Epithelial cell of prostate (primary cell): ENCODE measurements at regions not wholly inside any gene's neighbourhood (a gene's known extent, or its start where the extent isn't known, plus 50 kb on each side); places are given as distances from the start of the nearest gene placed in this dataset.
"Not testable (repeated sequence)": the region's sequence is repeated elsewhere in the genome, so short reads cannot be mapped to it uniquely, and the experiment has no call there.

Experiments
- DNase-seq: peaks from one replicate; pipeline ENCODE4 v3.0.0-alpha.2; 2011; ENCODE audit warnings: low read depth, low spot score
- H3K27ac ChIP-seq: fragments of 450-650 bp; 2 replicates; pipeline ENCODE4 v1.5.1; 2017; ENCODE audit warnings: mild to moderate bottlenecking

- no peak for DNase-seq
- H3K27ac ChIP-seq, result no peak overlapping the region
Observed at GRCh38 chr5:38776149-38776896, 69.5 kb upstream of the OSMR start.

GRCh38 chr5:38777111-38777510 is 68.7 kb upstream of the OSMR start:
- H3K27ac ChIP-seq, result no peak overlapping the region
- DNase-seq, result no peak

- H3K27ac ChIP-seq, result no peak overlapping the region
- no peak for DNase-seq
Observed at GRCh38 chr5:38780316-38780715, 65.5 kb upstream of the OSMR start.

GRCh38 chr5:38780945-38781344 is 64.9 kb upstream of the OSMR start:
- DNase-seq, result no peak
- H3K27ac ChIP-seq, result no peak overlapping the region

GRCh38 chr5:38782180-38782835 is 63.5 kb upstream of the OSMR start:
- no peak overlapping the region for H3K27ac ChIP-seq
- no peak for DNase-seq

GRCh38 chr5:38783011-38783561 is 62.7 kb upstream of the OSMR start:
- H3K27ac ChIP-seq, result no peak overlapping the region
- DNase-seq, result peak; percentile 36

GRCh38 chr5:38789134-38789533 is 56.7 kb upstream of the OSMR start:
- no peak overlapping the region for H3K27ac ChIP-seq
- DNase-seq, result no peak

- no peak for DNase-seq
- no peak overlapping the region for H3K27ac ChIP-seq
Observed at GRCh38 chr5:38789777-38790176, 56.0 kb upstream of the OSMR start.

- DNase-seq, result no peak
- no peak overlapping the region for H3K27ac ChIP-seq
Observed at GRCh38 chr5:38790268-38790667, 55.5 kb upstream of the OSMR start.

GRCh38 chr5:38790891-38791290 is 54.9 kb upstream of the OSMR start:
- DNase-seq, result no peak
- no peak overlapping the region for H3K27ac ChIP-seq

- no peak overlapping the region for H3K27ac ChIP-seq
- DNase-seq, result no peak
Observed at GRCh38 chr5:38793099-38793498, 52.7 kb upstream of the OSMR start.

- H3K27ac ChIP-seq, DNase-seq: not testable (repeated sequence)
Observed at GRCh38 chr5:38794037-38794436, 51.8 kb upstream of the OSMR start.

- no peak for DNase-seq
- H3K27ac ChIP-seq, result no peak overlapping the region
Observed at GRCh38 chr5:38794986-38795385, 50.8 kb upstream of the OSMR start.

GRCh38 chr5:38795986-38796741 is 49.6 kb upstream of the OSMR start:
- DNase-seq, result no peak
- no peak overlapping the region for H3K27ac ChIP-seq
